OCI-LY3 (cell line): ENCODE measurements at regions not wholly inside any gene's neighbourhood (a gene's known extent, or its start where the extent isn't known, plus 50 kb on each side); places are given as distances from the start of the nearest gene placed in this dataset.

Experiments used
- H2AFZ ChIP-seq: fragments of 200-600, 300-600 bp; shearing (Covaris generic); 2 replicates; pipeline ENCODE4 v1.6.0; 2014; ENCODE audit warnings: antibody characterized with exemption, low read depth, low read length
- H3K27ac ChIP-seq: fragments of 200-600, 300-600 bp; sonication (generic); 2 replicates; pipeline ENCODE4 v1.5.1; 2014; ENCODE audit warnings: mild to moderate bottlenecking, low read length, moderate library complexity, mixed read lengths
- H3K27me3 ChIP-seq: fragments of 200-600, 300-600 bp; sonication (generic); 2 replicates; pipeline ENCODE4 v1.6.1; 2014; ENCODE audit warnings: low read depth, low read length, mixed read lengths
- H3K36me3 ChIP-seq: fragments of 200-600, 300-600 bp; sonication (generic); replicated peaks from 2 replicates; pipeline ENCODE3; 2014; ENCODE audit warnings: low read depth, low read length, mixed read lengths
- H3K4me1 ChIP-seq: fragments of 300-600, 200-600 bp; sonication (generic); 2 replicates; pipeline ENCODE4 v1.6.1; 2014; ENCODE audit warnings: low read length, mixed read lengths
- H3K4me2 ChIP-seq: fragments of 200-600, 300-600 bp; sonication (generic); 2 replicates; pipeline ENCODE4 v1.6.1; 2014; ENCODE audit warnings: low read length, mixed read lengths
- H3K4me3 ChIP-seq: fragments of 300-600, 200-600 bp; sonication (generic); 2 replicates; pipeline ENCODE4 v1.5.1; 2014; ENCODE audit warnings: antibody characterized with exemption, mild to moderate bottlenecking, low read length, moderate library complexity
- H3K79me2 ChIP-seq: fragments of 300-600, 200-600 bp; shearing (Covaris generic); 2 replicates; pipeline ENCODE4 v1.6.1; 2014; ENCODE audit warnings: mild to moderate bottlenecking, low read length, mixed read lengths
- H3K9ac ChIP-seq: fragments of 300-600, 200-600 bp; shearing (Covaris generic); 2 replicates; pipeline ENCODE4 v1.6.0; 2014; ENCODE audit warnings: mild to moderate bottlenecking, low read length, moderate library complexity
- H3K9me3 ChIP-seq: fragments of 200-600, 300-600 bp; shearing (Covaris generic); 2 replicates; pipeline ENCODE4 v1.6.1; 2014; ENCODE audit warnings: low read length, mixed read lengths; ENCODE audit not compliant: insufficient read depth
- H4K20me1 ChIP-seq: fragments of 200-600, 300-600 bp; sonication (generic); 2 replicates; pipeline ENCODE4 v1.6.1; 2016; ENCODE audit warnings: low read length, mixed read lengths; ENCODE audit not compliant: insufficient read depth
- CTCF ChIP-seq: fragments of 200-600, 300-600 bp; sonication (generic); IDR thresholded peaks from 2 replicates; pipeline ENCODE4 v1.5.1; 2014; ENCODE audit warnings: antibody characterized with exemption, low read length, low read depth
- EZH2phosphoT487 ChIP-seq: fragments of 200-600 bp; shearing (Covaris generic); IDR thresholded peaks from 2 replicates; pipeline ENCODE4 v1.6.1; 2018; ENCODE audit warnings: antibody characterized with exemption, mixed run types, low read depth

GRCh38 chr13:110037925-110038573, 251.7 kb upstream of the IRS2 start:
- Histone ChIP-seq H3K27ac (no peak overlapping the region), H4K20me1 (no peaks in the 10 kb centered on the region), H3K27me3 (no peaks in the 10 kb centered on the region), H3K9me3 (no peaks in the 10 kb centered on the region; the same call in 1 of the 2 replicates), H3K4me3 (no peak overlapping the region), H3K9ac (no peak overlapping the region), H3K4me1 (no peaks in the 10 kb centered on the region), H3K79me2 (no peaks in the 10 kb centered on the region), H3K36me3 (no peaks in the 10 kb centered on the region), H3K4me2 (no peak overlapping the region), H2AFZ (no peak overlapping the region)
- TF ChIP-seq CTCF: no peak
- TF ChIP-seq EZH2phosphoT487: no peak

- H2AFZ ChIP-seq: no peak overlapping the region
- no peaks in the 10 kb centered on the region for H3K9me3 ChIP-seq
- TF ChIP-seq CTCF: no peak
Measured at GRCh38 chr13:110036060-110036459, 249.7 kb upstream of the IRS2 start.

GRCh38 chr13:110034031-110034549, 247.7 kb upstream of the IRS2 start:
- TF ChIP-seq CTCF (no peak), EZH2phosphoT487 (no peak)
- no peaks in the 10 kb centered on the region for H4K20me1 ChIP-seq
- no peaks in the 10 kb centered on the region for H3K9me3 ChIP-seq
- H3K27me3 ChIP-seq: no peaks in the 10 kb centered on the region
- no peaks in the 10 kb centered on the region for H3K36me3 ChIP-seq
- H3K9ac ChIP-seq: no peak overlapping the region
- H3K4me1 ChIP-seq: peaks cover 6% of the 10 kb centered on the region; the same call in 1 of the 2 replicates
- H3K79me2 ChIP-seq: no peaks in the 10 kb centered on the region
- H3K27ac ChIP-seq: no peak overlapping the region
- H3K4me3 ChIP-seq: no peak overlapping the region
- H2AFZ ChIP-seq: no peak overlapping the region
- H3K4me2 ChIP-seq: no peak overlapping the region

More at GRCh38 chr13:110036060-110036459, 249.7 kb upstream of the IRS2 start:
- no peaks in the 10 kb centered on the region for H3K36me3 ChIP-seq
- H3K4me1 ChIP-seq: no peaks in the 10 kb centered on the region
- no peaks in the 10 kb centered on the region for H3K27me3 ChIP-seq
- H3K9ac ChIP-seq: no peak overlapping the region
- no peaks in the 10 kb centered on the region for H3K79me2 ChIP-seq
- no peak overlapping the region for H3K4me3 ChIP-seq
- H3K4me2 ChIP-seq: no peak overlapping the region
- no peaks in the 10 kb centered on the region for H4K20me1 ChIP-seq
- no peak overlapping the region for H3K27ac ChIP-seq

GRCh38 chr13:110032969-110033368, 246.6 kb upstream of the IRS2 start:
- Histone ChIP-seq H3K36me3 (no peaks in the 10 kb centered on the region), H3K9me3 (no peaks in the 10 kb centered on the region), H3K27ac (no peak overlapping the region), H3K9ac (no peak overlapping the region), H3K27me3 (no peaks in the 10 kb centered on the region), H3K4me3 (no peak overlapping the region), H3K4me1 (peaks cover 6% of the 10 kb centered on the region; the same call in 1 of the 2 replicates), H4K20me1 (no peaks in the 10 kb centered on the region), H3K79me2 (no peaks in the 10 kb centered on the region), H2AFZ (no peak overlapping the region), H3K4me2 (no peak overlapping the region)
- no peak for TF ChIP-seq CTCF
- no peak for TF ChIP-seq EZH2phosphoT487
